ENCODE measurements at regions not wholly inside any gene's neighbourhood (a gene's known extent, or its start where the extent isn't known, plus 50 kb on each side); places are given as distances from the start of the nearest gene placed in this dataset.

DNA sequence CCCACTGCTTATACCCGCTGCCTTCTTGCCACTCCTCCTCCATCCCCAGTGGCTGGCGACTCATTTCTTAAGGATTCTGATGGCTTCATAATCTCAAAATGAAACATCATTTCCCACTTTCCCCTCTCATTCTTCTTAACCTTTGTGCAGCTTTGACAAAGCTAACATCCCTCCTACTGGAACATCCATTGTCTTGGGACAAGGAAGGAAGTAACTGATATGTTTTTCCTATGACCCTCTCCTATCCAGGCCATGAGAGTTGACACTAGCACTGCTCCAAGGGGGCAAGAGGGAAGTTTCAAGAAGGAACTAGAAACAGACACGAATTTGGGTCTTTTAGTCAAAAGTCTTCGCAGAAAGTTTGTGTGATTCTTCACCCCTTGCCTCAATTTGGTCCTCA is 71.7 kb upstream of the SNX2 start:
- TF ChIP-seq ISL1 (CRISPR knock-in tag; IDR thresholded peaks at IDR 0.05) (no peak), SNAI2 (CRISPR knock-in tag; IDR thresholded peaks at IDR 0.05) (no peak), ZNF70 (CRISPR knock-in tag; IDR thresholded peaks at IDR 0.05) (no peak), RARB (CRISPR knock-in tag; IDR thresholded peaks at IDR 0.05) (no peak), ZFP3 (CRISPR knock-in tag; IDR thresholded peaks at IDR 0.05) (no peak)
- TF ChIP-seq, protein P1, sequence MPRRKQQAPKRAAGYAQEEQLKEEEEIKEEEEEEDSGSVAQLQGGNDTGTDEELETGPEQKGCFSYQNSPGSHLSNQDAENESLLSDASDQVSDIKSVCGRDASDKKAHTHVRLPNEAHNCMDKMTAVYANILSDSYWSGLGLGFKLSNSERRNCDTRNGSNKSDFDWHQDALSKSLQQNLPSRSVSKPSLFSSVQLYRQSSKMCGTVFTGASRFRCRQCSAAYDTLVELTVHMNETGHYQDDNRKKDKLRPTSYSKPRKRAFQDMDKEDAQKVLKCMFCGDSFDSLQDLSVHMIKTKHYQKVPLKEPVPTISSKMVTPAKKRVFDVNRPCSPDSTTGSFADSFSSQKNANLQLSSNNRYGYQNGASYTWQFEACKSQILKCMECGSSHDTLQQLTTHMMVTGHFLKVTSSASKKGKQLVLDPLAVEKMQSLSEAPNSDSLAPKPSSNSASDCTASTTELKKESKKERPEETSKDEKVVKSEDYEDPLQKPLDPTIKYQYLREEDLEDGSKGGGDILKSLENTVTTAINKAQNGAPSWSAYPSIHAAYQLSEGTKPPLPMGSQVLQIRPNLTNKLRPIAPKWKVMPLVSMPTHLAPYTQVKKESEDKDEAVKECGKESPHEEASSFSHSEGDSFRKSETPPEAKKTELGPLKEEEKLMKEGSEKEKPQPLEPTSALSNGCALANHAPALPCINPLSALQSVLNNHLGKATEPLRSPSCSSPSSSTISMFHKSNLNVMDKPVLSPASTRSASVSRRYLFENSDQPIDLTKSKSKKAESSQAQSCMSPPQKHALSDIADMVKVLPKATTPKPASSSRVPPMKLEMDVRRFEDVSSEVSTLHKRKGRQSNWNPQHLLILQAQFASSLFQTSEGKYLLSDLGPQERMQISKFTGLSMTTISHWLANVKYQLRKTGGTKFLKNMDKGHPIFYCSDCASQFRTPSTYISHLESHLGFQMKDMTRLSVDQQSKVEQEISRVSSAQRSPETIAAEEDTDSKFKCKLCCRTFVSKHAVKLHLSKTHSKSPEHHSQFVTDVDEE (CRISPR knock-in tag; IDR thresholded peaks at IDR 0.05), result no peak
- TF ChIP-seq, protein P2, sequence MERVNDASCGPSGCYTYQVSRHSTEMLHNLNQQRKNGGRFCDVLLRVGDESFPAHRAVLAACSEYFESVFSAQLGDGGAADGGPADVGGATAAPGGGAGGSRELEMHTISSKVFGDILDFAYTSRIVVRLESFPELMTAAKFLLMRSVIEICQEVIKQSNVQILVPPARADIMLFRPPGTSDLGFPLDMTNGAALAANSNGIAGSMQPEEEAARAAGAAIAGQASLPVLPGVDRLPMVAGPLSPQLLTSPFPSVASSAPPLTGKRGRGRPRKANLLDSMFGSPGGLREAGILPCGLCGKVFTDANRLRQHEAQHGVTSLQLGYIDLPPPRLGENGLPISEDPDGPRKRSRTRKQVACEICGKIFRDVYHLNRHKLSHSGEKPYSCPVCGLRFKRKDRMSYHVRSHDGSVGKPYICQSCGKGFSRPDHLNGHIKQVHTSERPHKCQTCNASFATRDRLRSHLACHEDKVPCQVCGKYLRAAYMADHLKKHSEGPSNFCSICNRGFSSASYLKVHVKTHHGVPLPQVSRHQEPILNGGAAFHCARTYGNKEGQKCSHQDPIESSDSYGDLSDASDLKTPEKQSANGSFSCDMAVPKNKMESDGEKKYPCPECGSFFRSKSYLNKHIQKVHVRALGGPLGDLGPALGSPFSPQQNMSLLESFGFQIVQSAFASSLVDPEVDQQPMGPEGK (CRISPR knock-in tag; IDR thresholded peaks at IDR 0.05; ENCODE audit: borderline replicate concordance), result no peak
- TF ChIP-seq, protein P3, sequence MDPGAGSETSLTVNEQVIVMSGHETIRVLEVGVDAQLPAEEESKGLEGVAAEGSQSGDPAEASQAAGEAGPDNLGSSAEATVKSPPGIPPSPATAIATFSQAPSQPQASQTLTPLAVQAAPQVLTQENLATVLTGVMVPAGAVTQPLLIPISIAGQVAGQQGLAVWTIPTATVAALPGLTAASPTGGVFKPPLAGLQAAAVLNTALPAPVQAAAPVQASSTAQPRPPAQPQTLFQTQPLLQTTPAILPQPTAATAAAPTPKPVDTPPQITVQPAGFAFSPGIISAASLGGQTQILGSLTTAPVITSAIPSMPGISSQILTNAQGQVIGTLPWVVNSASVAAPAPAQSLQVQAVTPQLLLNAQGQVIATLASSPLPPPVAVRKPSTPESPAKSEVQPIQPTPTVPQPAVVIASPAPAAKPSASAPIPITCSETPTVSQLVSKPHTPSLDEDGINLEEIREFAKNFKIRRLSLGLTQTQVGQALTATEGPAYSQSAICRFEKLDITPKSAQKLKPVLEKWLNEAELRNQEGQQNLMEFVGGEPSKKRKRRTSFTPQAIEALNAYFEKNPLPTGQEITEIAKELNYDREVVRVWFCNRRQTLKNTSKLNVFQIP (CRISPR knock-in tag; IDR thresholded peaks at IDR 0.05; ENCODE audit: borderline replicate concordance, low read depth), result no peak
- TF ChIP-seq, protein P4, sequence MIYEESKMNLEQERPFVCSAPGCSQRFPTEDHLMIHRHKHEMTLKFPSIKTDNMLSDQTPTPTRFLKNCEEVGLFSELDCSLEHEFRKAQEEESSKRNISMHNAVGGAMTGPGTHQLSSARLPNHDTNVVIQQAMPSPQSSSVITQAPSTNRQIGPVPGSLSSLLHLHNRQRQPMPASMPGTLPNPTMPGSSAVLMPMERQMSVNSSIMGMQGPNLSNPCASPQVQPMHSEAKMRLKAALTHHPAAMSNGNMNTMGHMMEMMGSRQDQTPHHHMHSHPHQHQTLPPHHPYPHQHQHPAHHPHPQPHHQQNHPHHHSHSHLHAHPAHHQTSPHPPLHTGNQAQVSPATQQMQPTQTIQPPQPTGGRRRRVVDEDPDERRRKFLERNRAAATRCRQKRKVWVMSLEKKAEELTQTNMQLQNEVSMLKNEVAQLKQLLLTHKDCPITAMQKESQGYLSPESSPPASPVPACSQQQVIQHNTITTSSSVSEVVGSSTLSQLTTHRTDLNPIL (CRISPR knock-in tag; IDR thresholded peaks at IDR 0.05; ENCODE audit: low read depth), result no peak
